Mesendoderm (in vitro differentiated cells): ENCODE measurements at regions not wholly inside any gene's neighbourhood (a gene's known extent, or its start where the extent isn't known, plus 50 kb on each side); places are given as distances from the start of the nearest gene placed in this dataset.

Experiments used
- DNase-seq: peaks from one replicate; pipeline ENCODE4 v3.0.0; 2013
- H2AK5ac ChIP-seq: 2 replicates; pipeline ENCODE4 v1.6.1; 2013; ENCODE audit warnings: low read length, inconsistent platforms
- H2BK120ac ChIP-seq: 2 replicates; pipeline ENCODE4 v1.6.1; 2013; ENCODE audit warnings: low read depth, mild to moderate bottlenecking, low read length, moderate library complexity, mixed read lengths
- H2BK15ac ChIP-seq: replicated peaks from 2 replicates; pipeline ENCODE4 v1.6.1; 2013; ENCODE audit warnings: low read depth, mild to moderate bottlenecking, moderate library complexity
- H2BK5ac ChIP-seq: 2 replicates; pipeline ENCODE4 v1.6.1; 2013; ENCODE audit warnings: low read length, inconsistent platforms
- H3K18ac ChIP-seq: 2 replicates; pipeline ENCODE4 v1.6.1; 2013; ENCODE audit warnings: mild to moderate bottlenecking, low read length, mixed read lengths
- H3K23ac ChIP-seq: one replicate; pipeline ENCODE4 v1.6.1; 2013; ENCODE audit warnings: low read length
- H3K27ac ChIP-seq: 2 replicates; pipeline ENCODE4 v1.5.1; 2013; ENCODE audit warnings: low read depth, mild to moderate bottlenecking, inconsistent platforms, low read length, moderate library complexity
- H3K27me3 ChIP-seq: 2 replicates; pipeline ENCODE4 v1.6.1; 2013; ENCODE audit warnings: low read length, control low read depth, mild to moderate bottlenecking, inconsistent platforms; ENCODE audit not compliant: insufficient read depth, poor library complexity
- H3K36me3 ChIP-seq: 2 replicates; pipeline ENCODE4 v1.6.1; 2013; ENCODE audit warnings: low read length, inconsistent platforms; ENCODE audit not compliant: control insufficient read depth, insufficient read depth
- H3K4ac ChIP-seq: one replicate; pipeline ENCODE4 v1.6.1; 2013; ENCODE audit warnings: low read depth, mild to moderate bottlenecking, low read length, moderate library complexity
- H3K4me1 ChIP-seq: 2 replicates; pipeline ENCODE4 v1.6.1; 2013; ENCODE audit warnings: low read depth, low read length, inconsistent platforms; ENCODE audit not compliant: control insufficient read depth
- H3K4me2 ChIP-seq: 2 replicates; pipeline ENCODE4 v1.6.1; 2013; ENCODE audit warnings: low read length
- H3K4me3 ChIP-seq: 2 replicates; pipeline ENCODE4 v1.5.1; 2013; ENCODE audit warnings: mild to moderate bottlenecking, low read length
- H3K56ac ChIP-seq: one replicate; pipeline ENCODE4 v1.6.1; 2013; ENCODE audit warnings: low read length
- H3K79me1 ChIP-seq: 2 replicates; pipeline ENCODE4 v1.6.1; 2013; ENCODE audit warnings: low read length, inconsistent platforms
- H3K79me2 ChIP-seq: 2 replicates; pipeline ENCODE4 v1.6.1; 2013; ENCODE audit warnings: mild to moderate bottlenecking, low read length; ENCODE audit not compliant: control insufficient read depth, insufficient read depth
- H3K9ac ChIP-seq: 2 replicates; pipeline ENCODE4 v1.6.1; 2013; ENCODE audit warnings: low read length, inconsistent platforms
- H4K5ac ChIP-seq: one replicate; pipeline ENCODE4 v1.6.1; 2013; ENCODE audit warnings: low read length
- H4K8ac ChIP-seq: one replicate; pipeline ENCODE4 v1.6.1; 2013; ENCODE audit warnings: low read depth, mild to moderate bottlenecking, control low read depth, low read length, moderate library complexity
- WGBS: extraction: QIAGEN DNeasy Blood & Tissue Kit; methylation state at CpG from one replicate; pipeline ENCODE4 v1.1.7; 2013; ENCODE audit warnings: low lambda C conversion rate, missing lambda C conversion rate; ENCODE audit not compliant: insufficient coverage; ENCODE audit errors: extremely low coverage; 5-methylcytosine and 5-hydroxymethylcytosine counted together

DNA sequence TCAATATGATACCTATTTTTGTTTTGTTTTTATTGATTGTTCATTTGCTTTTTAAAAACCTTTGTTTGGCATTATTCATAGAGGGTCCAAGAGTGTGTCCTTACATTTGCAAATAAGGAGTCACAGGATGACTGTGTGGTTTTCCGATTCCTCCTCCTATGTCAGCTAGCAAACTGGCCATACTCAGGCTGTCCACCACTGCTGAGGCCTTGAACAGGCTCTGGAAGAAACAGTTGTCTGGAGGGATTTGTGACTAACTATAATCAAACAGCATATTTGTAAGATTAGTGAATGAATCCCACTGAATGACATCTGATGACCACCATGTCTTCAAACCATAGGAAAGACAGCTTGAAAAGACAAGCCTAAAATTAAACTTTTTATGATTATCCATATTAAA, 423.4 kb upstream of the ATP11B start:
- no peaks in the 10 kb centered on the region for H3K79me1 ChIP-seq
- no peak overlapping the region for H2BK120ac ChIP-seq
- H4K5ac ChIP-seq = no peak overlapping the region
- no peak overlapping the region for H3K27ac ChIP-seq
- no peak overlapping the region for H2AK5ac ChIP-seq
- no peaks in the 10 kb centered on the region for H3K27me3 ChIP-seq
- H3K4me3 ChIP-seq = no peak overlapping the region
- no peak overlapping the region for H3K4me2 ChIP-seq
- no peak overlapping the region for H2BK15ac ChIP-seq
- no peaks in the 10 kb centered on the region for H3K79me2 ChIP-seq
- no peak for DNase-seq
- H3K36me3 ChIP-seq = no peaks in the 10 kb centered on the region
- H3K4ac ChIP-seq = no peak overlapping the region
- H3K23ac ChIP-seq = no peak overlapping the region
- no peak overlapping the region for H4K8ac ChIP-seq
- H3K56ac ChIP-seq = no peak overlapping the region
- H3K9ac ChIP-seq = no peak overlapping the region
- WGBS = no CpG with 5 or more reads among the region's 1 CpG
- no peak overlapping the region for H2BK5ac ChIP-seq
- no peaks in the 10 kb centered on the region for H3K4me1 ChIP-seq
- no peak overlapping the region for H3K18ac ChIP-seq

- Histone ChIP-seq H3K23ac (no peak overlapping the region), H3K36me3 (no peaks in the 10 kb centered on the region), H3K4ac (no peak overlapping the region), H2AK5ac (no peak overlapping the region), H3K27me3 (no peaks in the 10 kb centered on the region), H3K9ac (no peak overlapping the region), H3K79me1 (no peaks in the 10 kb centered on the region), H3K4me1 (no peaks in the 10 kb centered on the region), H3K4me3 (no peak overlapping the region), H2BK5ac (no peak overlapping the region), H3K56ac (no peak overlapping the region), H4K5ac (no peak overlapping the region), H4K8ac (no peak overlapping the region), H3K27ac (no peak overlapping the region), H3K4me2 (no peak overlapping the region), H3K79me2 (no peaks in the 10 kb centered on the region), H3K18ac (no peak overlapping the region), H2BK15ac (no peak overlapping the region), H2BK120ac (no peak overlapping the region)
- no CpG with 5 or more reads among the region's 1 CpG for WGBS
- DNase-seq = no peak
Observed at GRCh38 chr3:182370949-182371348, 422.4 kb upstream of the ATP11B start.

- Histone ChIP-seq H3K79me1 (no peaks in the 10 kb centered on the region), H2AK5ac (no peak overlapping the region), H3K56ac (no peak overlapping the region), H4K8ac (no peak overlapping the region), H4K5ac (no peak overlapping the region), H3K4me1 (no peaks in the 10 kb centered on the region), H3K23ac (no peak overlapping the region), H3K27ac (no peak overlapping the region), H3K79me2 (no peaks in the 10 kb centered on the region), H2BK120ac (no peak overlapping the region), H3K9ac (no peak overlapping the region), H2BK15ac (no peak overlapping the region), H3K4me2 (no peak overlapping the region), H3K27me3 (no peaks in the 10 kb centered on the region), H3K4ac (no peak overlapping the region), H2BK5ac (no peak overlapping the region), H3K36me3 (no peaks in the 10 kb centered on the region), H3K18ac (no peak overlapping the region), H3K4me3 (no peak overlapping the region)
- WGBS = no CpG with 5 or more reads among the region's 1 CpG
- DNase-seq = no peak
Observed at GRCh38 chr3:182375916-182376315, 417.4 kb upstream of the ATP11B start.

DNA sequence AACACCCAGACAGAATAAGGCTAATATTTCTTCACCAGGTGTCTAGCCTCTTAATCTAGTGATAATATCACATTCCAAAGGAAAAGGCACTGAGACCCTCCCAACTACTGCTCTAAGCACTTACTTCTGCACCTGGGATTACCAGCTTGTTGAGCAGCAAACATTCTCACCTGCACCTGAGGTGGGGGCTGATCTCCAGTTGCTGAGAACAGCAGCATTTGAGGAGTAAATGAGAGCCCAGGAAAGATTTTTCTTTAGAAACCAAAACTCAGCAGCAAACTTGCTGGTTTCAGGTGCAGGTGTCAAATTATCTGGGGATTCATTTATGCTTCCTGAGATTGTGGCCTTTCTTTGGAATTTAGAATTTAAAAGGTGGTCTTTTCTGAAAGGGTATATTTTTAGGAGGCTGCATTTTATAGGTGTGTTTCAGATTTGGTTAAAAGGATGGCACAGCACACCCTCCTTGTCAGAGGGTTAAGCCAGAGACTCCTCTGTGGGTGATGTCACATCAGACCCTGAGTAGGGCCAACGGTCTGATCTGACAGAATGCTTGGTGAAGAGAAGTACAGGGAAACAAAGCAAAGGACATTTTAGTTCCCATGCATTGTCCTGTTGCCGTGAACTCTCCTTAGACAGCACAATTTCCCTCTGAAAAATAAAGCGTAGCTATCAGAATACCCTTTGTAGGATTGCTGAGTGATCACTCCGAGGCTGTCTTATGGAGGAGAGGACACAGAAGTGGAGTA, 411.0 kb upstream of the ATP11B start:
- no peak overlapping the region for H3K9ac ChIP-seq
- no peak overlapping the region for H2AK5ac ChIP-seq
- WGBS = no CpG with 5 or more reads among the region's 4 CpGs
- no peak overlapping the region for H2BK15ac ChIP-seq
- no peaks in the 10 kb centered on the region for H3K36me3 ChIP-seq
- DNase-seq = no peak
- H3K4me2 ChIP-seq = no peak overlapping the region
- H3K79me2 ChIP-seq = no peaks in the 10 kb centered on the region
- no peak overlapping the region for H3K18ac ChIP-seq
- no peak overlapping the region for H3K4me3 ChIP-seq
- no peak overlapping the region for H2BK120ac ChIP-seq
- H2BK5ac ChIP-seq = no peak overlapping the region
- no peaks in the 10 kb centered on the region for H3K79me1 ChIP-seq
- no peak overlapping the region for H4K5ac ChIP-seq
- H3K27ac ChIP-seq = no peak overlapping the region
- H3K23ac ChIP-seq = no peak overlapping the region
- no peaks in the 10 kb centered on the region for H3K27me3 ChIP-seq
- no peaks in the 10 kb centered on the region for H3K4me1 ChIP-seq
- no peak overlapping the region for H3K4ac ChIP-seq
- no peak overlapping the region for H3K56ac ChIP-seq
- H4K8ac ChIP-seq = no peak overlapping the region

DNA sequence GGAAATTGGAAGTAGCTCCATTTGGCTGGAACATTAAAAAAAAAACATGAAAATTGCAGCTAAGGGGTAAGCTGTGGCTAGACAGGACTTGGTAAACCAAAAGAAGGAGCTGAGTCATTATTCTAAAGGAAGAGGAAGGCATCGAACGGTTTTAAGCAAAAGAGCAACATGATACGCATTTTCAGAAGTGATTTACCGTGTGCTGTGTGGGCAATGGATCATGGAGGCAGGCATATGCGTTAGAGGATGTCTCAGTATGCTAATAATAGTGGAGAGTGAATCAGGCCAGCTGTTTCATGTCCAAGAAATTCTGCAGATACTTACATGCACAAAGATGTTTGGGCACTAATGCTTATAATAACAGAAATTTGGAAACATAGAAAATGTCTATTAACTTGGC, 409.1 kb upstream of the ATP11B start:
- H3K36me3 ChIP-seq = no peaks in the 10 kb centered on the region
- H2BK120ac ChIP-seq = no peak overlapping the region
- H3K79me2 ChIP-seq = no peaks in the 10 kb centered on the region
- H3K18ac ChIP-seq = no peak overlapping the region
- no peak overlapping the region for H3K4me3 ChIP-seq
- no peaks in the 10 kb centered on the region for H3K79me1 ChIP-seq
- H3K4me1 ChIP-seq = no peaks in the 10 kb centered on the region
- H4K8ac ChIP-seq = no peak overlapping the region
- H2AK5ac ChIP-seq = no peak overlapping the region
- H3K4ac ChIP-seq = no peak overlapping the region
- no peak overlapping the region for H2BK15ac ChIP-seq
- no CpG with 5 or more reads among the region's 5 CpGs for WGBS
- DNase-seq = no peak
- no peak overlapping the region for H3K9ac ChIP-seq
- H3K56ac ChIP-seq = no peak overlapping the region
- H3K27ac ChIP-seq = no peak overlapping the region
- H2BK5ac ChIP-seq = no peak overlapping the region
- no peaks in the 10 kb centered on the region for H3K27me3 ChIP-seq
- H3K23ac ChIP-seq = no peak overlapping the region
- H4K5ac ChIP-seq = no peak overlapping the region
- H3K4me2 ChIP-seq = no peak overlapping the region

- H2BK120ac ChIP-seq = no peak overlapping the region
- no peak overlapping the region for H2BK15ac ChIP-seq
- no peak overlapping the region for H3K4me3 ChIP-seq
- H3K9ac ChIP-seq = no peak overlapping the region
- no peaks in the 10 kb centered on the region for H3K79me1 ChIP-seq
- no peak overlapping the region for H3K56ac ChIP-seq
- no peak overlapping the region for H4K5ac ChIP-seq
- no peaks in the 10 kb centered on the region for H3K4me1 ChIP-seq
- H3K27me3 ChIP-seq = no peaks in the 10 kb centered on the region
- H2AK5ac ChIP-seq = no peak overlapping the region
- H3K27ac ChIP-seq = no peak overlapping the region
- no CpG with 5 or more reads among the region's 2 CpGs for WGBS
- H2BK5ac ChIP-seq = no peak overlapping the region
- H3K23ac ChIP-seq = no peak overlapping the region
- H4K8ac ChIP-seq = no peak overlapping the region
- no peaks in the 10 kb centered on the region for H3K36me3 ChIP-seq
- no peak overlapping the region for H3K18ac ChIP-seq
- no peak overlapping the region for H3K4me2 ChIP-seq
- DNase-seq = no peak
- H3K4ac ChIP-seq = no peak overlapping the region
- H3K79me2 ChIP-seq = no peaks in the 10 kb centered on the region
Observed at GRCh38 chr3:182385356-182385755, 407.9 kb upstream of the ATP11B start.
